ENCODE measurements at regions not wholly inside any gene's neighbourhood (a gene's known extent, or its start where the extent isn't known, plus 50 kb on each side); places are given as distances from the start of the nearest gene placed in this dataset.

- Histone ChIP-seq H3K4me1 (ENCODE audit: insufficient read depth, low read length) (no peaks in the 10 kb centered on the region), H3K4me2 (ENCODE audit: insufficient read depth, low read length) (no peak overlapping the region), H3K36me3 (ENCODE audit: insufficient read depth, low read length) (no peaks in the 10 kb centered on the region), H3K27me3 (ENCODE audit: insufficient read depth, low read length) (no peaks in the 10 kb centered on the region), H3K27ac (ENCODE audit: low read depth, low read length) (no peak overlapping the region), H3K9me3 (ENCODE audit: low read depth, low read length) (no peaks in the 10 kb centered on the region), H4K20me1 (ENCODE audit: insufficient read depth, low read length) (no peaks in the 10 kb centered on the region), H3K4me3 (ENCODE audit: insufficient read depth, low read length) (no peak overlapping the region), H3K79me2 (ENCODE audit: insufficient read depth, low read length) (no peaks in the 10 kb centered on the region), H2AFZ (ENCODE audit: low read length) (no peak overlapping the region)
- no peak for TF ChIP-seq CTCF (IDR thresholded peaks at IDR 0.05; ENCODE audit: extremely low read depth, low read depth, low read length)
- DNase-seq (ENCODE audit: insufficient read length, low spot score, missing footprints) = no peak
Observed at GRCh38 chr19:27772059-27772458, 1440.9 kb downstream of the UQCRFS1 start.

GRCh38 chr19:27770095-27770494, 1442.9 kb downstream of the UQCRFS1 start:
- H3K4me2 ChIP-seq (ENCODE audit: insufficient read depth, low read length) = no peak overlapping the region
- TF ChIP-seq CTCF (IDR thresholded peaks at IDR 0.05; ENCODE audit: extremely low read depth, low read depth, low read length) = no peak
- H3K4me1 ChIP-seq (ENCODE audit: insufficient read depth, low read length) = no peaks in the 10 kb centered on the region

GRCh38 chr19:27767234-27767633, 1445.7 kb downstream of the UQCRFS1 start:
- no peaks in the 10 kb centered on the region for H3K27me3 ChIP-seq (ENCODE audit: insufficient read depth, low read length)
- H3K4me2 ChIP-seq (ENCODE audit: insufficient read depth, low read length) = no peak overlapping the region
- H3K36me3 ChIP-seq (ENCODE audit: insufficient read depth, low read length) = no peaks in the 10 kb centered on the region
- no peak overlapping the region for H3K4me3 ChIP-seq (ENCODE audit: insufficient read depth, low read length)
- no peaks in the 10 kb centered on the region for H3K9me3 ChIP-seq (ENCODE audit: low read depth, low read length)
- no peak for DNase-seq (ENCODE audit: insufficient read length, low spot score, missing footprints)
- no peak for TF ChIP-seq CTCF (IDR thresholded peaks at IDR 0.05; ENCODE audit: extremely low read depth, low read depth, low read length)
- no peak overlapping the region for H2AFZ ChIP-seq (ENCODE audit: low read length)
- H4K20me1 ChIP-seq (ENCODE audit: insufficient read depth, low read length) = no peaks in the 10 kb centered on the region
- no peak overlapping the region for H3K27ac ChIP-seq (ENCODE audit: low read depth, low read length)
- no peaks in the 10 kb centered on the region for H3K4me1 ChIP-seq (ENCODE audit: insufficient read depth, low read length)
- no peaks in the 10 kb centered on the region for H3K79me2 ChIP-seq (ENCODE audit: insufficient read depth, low read length)

More at GRCh38 chr19:27770095-27770494, 1442.9 kb downstream of the UQCRFS1 start:
- Histone ChIP-seq H4K20me1 (ENCODE audit: insufficient read depth, low read length) (no peaks in the 10 kb centered on the region), H3K27ac (ENCODE audit: low read depth, low read length) (no peak overlapping the region), H2AFZ (ENCODE audit: low read length) (no peak overlapping the region), H3K36me3 (ENCODE audit: insufficient read depth, low read length) (no peaks in the 10 kb centered on the region), H3K79me2 (ENCODE audit: insufficient read depth, low read length) (no peaks in the 10 kb centered on the region), H3K9me3 (ENCODE audit: low read depth, low read length) (no peaks in the 10 kb centered on the region), H3K27me3 (ENCODE audit: insufficient read depth, low read length) (no peaks in the 10 kb centered on the region), H3K4me3 (ENCODE audit: insufficient read depth, low read length) (no peak overlapping the region)
- DNase-seq (ENCODE audit: insufficient read length, low spot score, missing footprints) = no peak

GRCh38 chr19:27765912-27766725, 1446.8 kb downstream of the UQCRFS1 start:
- no peak for DNase-seq (ENCODE audit: insufficient read length, low spot score, missing footprints)
- no peaks in the 10 kb centered on the region for H3K36me3 ChIP-seq (ENCODE audit: insufficient read depth, low read length)

More at GRCh38 chr19:27765912-27766725, 1446.8 kb downstream of the UQCRFS1 start:
- no peak overlapping the region for H3K4me2 ChIP-seq (ENCODE audit: insufficient read depth, low read length)
- H2AFZ ChIP-seq (ENCODE audit: low read length) = no peak overlapping the region
- no peaks in the 10 kb centered on the region for H3K27me3 ChIP-seq (ENCODE audit: insufficient read depth, low read length)
- H3K4me3 ChIP-seq (ENCODE audit: insufficient read depth, low read length) = no peak overlapping the region
- no peak overlapping the region for H3K27ac ChIP-seq (ENCODE audit: low read depth, low read length)
- H3K9me3 ChIP-seq (ENCODE audit: low read depth, low read length) = no peaks in the 10 kb centered on the region
- no peaks in the 10 kb centered on the region for H3K4me1 ChIP-seq (ENCODE audit: insufficient read depth, low read length)
- H4K20me1 ChIP-seq (ENCODE audit: insufficient read depth, low read length) = no peaks in the 10 kb centered on the region
- H3K79me2 ChIP-seq (ENCODE audit: insufficient read depth, low read length) = no peaks in the 10 kb centered on the region
- TF ChIP-seq CTCF (IDR thresholded peaks at IDR 0.05; ENCODE audit: extremely low read depth, low read depth, low read length) = no peak

All from osteoblast (primary cell).